Upper lobe of right lung (tissue), 1 donor: ENCODE measurements at regions not wholly inside any gene's neighbourhood (a gene's known extent, or its start where the extent isn't known, plus 50 kb on each side); places are given as distances from the start of the nearest gene placed in this dataset.

ENCODE experiments used
- ATAC-seq: fragments of 200-7000 bp; cut with Tn5 transposase; one replicate; pipeline ENCODE4 v1.9.1; 2020; ENCODE audit warnings: mild to moderate bottlenecking, moderate library complexity
- DNase-seq: peaks from one replicate; pipeline ENCODE4 v3.0.0-alpha.2; 2020
- H3K27ac ChIP-seq: fragments of 200-600 bp; one replicate; pipeline ENCODE4 v1.8.0; 2022
- H3K27me3 ChIP-seq: fragments of 200-600 bp; one replicate; pipeline ENCODE4 v1.8.0; 2022; ENCODE audit warnings: mild to moderate bottlenecking
- H3K36me3 ChIP-seq: fragments of 200-600 bp; one replicate; pipeline ENCODE4 v1.8.0; 2022
- H3K4me1 ChIP-seq: fragments of 200-600 bp; one replicate; pipeline ENCODE4 v1.8.0; 2022
- H3K4me3 ChIP-seq: fragments of 200-600 bp; one replicate; pipeline ENCODE4 v1.8.0; 2022; ENCODE audit warnings: mild to moderate bottlenecking
- H3K9me3 ChIP-seq: fragments of 200-600 bp; one replicate; pipeline ENCODE4 v1.8.0; 2022
- intact Hi-C: fragments of 100-400 bp; cut with DNase I; formaldehyde crosslinking; loops from one replicate; pipeline ENCODE4 v1.11.0; 2022
- TF ChIP-seq, protein P1 (sequence below): fragments of 200-600 bp; IDR thresholded peaks from one replicate; pipeline ENCODE4 v1.8.0; 2022; ENCODE audit warnings: antibody characterized with exemption
- donor health status: DM: no; HTN: yes; CAD: no; lungs with severe emphysema.

DNA sequence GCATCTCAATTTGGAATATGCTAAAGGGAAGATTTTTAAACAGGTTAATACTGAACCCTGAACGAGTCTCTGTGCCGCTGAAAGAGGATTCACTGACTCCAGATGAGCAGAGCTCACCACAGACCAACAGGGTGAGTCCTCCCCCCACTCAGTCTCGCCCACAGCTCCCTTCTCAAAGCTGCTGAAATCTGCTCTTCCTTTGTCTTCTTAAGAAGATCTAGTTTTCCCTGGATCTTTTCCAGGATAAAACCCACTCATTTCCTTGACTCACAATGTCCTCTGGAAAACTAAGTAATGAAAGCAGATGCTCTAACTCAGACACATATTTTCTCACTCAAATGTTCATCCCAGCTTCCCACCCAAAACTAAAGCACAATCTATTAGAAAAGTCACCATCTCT lies 447.0 kb upstream of the PKN2 start:
- DNase-seq (no peak), ATAC-seq (no peak)
- Histone ChIP-seq H3K27ac (no peak overlapping the region), H3K27me3 (no peaks in the 10 kb centered on the region), H3K36me3 (no peaks in the 10 kb centered on the region), H3K9me3 (no peaks in the 10 kb centered on the region), H3K4me1 (no peaks in the 10 kb centered on the region), H3K4me3 (no peak overlapping the region)
- TF ChIP-seq, protein P1, sequence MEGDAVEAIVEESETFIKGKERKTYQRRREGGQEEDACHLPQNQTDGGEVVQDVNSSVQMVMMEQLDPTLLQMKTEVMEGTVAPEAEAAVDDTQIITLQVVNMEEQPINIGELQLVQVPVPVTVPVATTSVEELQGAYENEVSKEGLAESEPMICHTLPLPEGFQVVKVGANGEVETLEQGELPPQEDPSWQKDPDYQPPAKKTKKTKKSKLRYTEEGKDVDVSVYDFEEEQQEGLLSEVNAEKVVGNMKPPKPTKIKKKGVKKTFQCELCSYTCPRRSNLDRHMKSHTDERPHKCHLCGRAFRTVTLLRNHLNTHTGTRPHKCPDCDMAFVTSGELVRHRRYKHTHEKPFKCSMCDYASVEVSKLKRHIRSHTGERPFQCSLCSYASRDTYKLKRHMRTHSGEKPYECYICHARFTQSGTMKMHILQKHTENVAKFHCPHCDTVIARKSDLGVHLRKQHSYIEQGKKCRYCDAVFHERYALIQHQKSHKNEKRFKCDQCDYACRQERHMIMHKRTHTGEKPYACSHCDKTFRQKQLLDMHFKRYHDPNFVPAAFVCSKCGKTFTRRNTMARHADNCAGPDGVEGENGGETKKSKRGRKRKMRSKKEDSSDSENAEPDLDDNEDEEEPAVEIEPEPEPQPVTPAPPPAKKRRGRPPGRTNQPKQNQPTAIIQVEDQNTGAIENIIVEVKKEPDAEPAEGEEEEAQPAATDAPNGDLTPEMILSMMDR = no peak
- intact Hi-C loops = no loop called here

DNA sequence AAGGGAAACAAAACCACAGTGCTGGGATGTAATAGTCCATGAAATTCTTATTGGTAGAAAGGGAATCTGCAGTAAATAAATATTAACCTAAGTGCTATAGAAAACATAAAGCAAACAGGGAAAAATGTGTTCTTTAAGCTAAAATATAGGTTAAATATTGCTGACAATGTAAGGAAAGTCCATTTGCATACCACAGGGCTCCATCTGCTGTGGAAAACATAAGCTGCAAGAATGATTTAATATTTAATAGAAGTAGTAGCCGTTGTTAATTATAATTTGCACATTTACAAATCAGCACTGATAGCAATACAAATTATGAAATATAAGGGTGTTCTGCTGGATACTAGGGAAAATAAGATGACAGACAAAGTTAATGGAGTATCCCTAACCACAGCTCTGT lies 444.9 kb upstream of the PKN2 start:
- Histone ChIP-seq H3K4me3 (no peak overlapping the region), H3K27ac (no peak overlapping the region), H3K4me1 (no peaks in the 10 kb centered on the region), H3K36me3 (no peaks in the 10 kb centered on the region), H3K27me3 (no peaks in the 10 kb centered on the region), H3K9me3 (no peaks in the 10 kb centered on the region)
- ATAC-seq (no peak), DNase-seq (no peak)
- intact Hi-C loops = no loop called here
- TF ChIP-seq, protein P1 = no peak

- Histone ChIP-seq H3K9me3 (no peaks in the 10 kb centered on the region), H3K4me3 (no peak overlapping the region), H3K27me3 (no peaks in the 10 kb centered on the region), H3K27ac (no peak overlapping the region), H3K4me1 (no peaks in the 10 kb centered on the region), H3K36me3 (no peaks in the 10 kb centered on the region)
- TF ChIP-seq, protein P1 = no peak
- DNase-seq (no peak), ATAC-seq (no peak)
- intact Hi-C loops = no loop called here
These were observed 436.4 kb upstream of the PKN2 start for GRCh38 chr1:88247666-88248065.

DNA sequence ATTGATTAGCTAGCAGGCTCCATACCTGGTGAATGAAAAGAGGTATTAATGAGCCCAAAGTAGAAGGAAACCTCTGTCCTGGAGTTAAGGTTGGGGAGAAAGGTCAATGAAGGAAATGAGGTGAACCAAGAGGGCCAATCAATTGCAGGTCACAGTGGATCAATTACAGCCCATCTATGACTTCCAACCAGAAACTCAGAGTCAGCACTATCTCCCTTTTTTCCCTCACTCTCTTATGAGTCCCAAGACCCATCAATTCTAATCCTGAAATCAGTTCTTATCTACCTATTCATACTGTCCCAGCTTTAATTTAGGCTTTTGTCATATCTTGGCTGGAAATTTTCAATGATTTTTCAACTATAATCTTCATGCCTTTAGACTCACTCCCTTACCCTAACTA lies 433.2 kb upstream of the PKN2 start:
- no peak for DNase-seq
- Histone ChIP-seq H3K27ac (no peak overlapping the region), H3K4me3 (no peak overlapping the region), H3K4me1 (no peaks in the 10 kb centered on the region), H3K9me3 (no peaks in the 10 kb centered on the region), H3K36me3 (no peaks in the 10 kb centered on the region), H3K27me3 (no peaks in the 10 kb centered on the region)
- TF ChIP-seq, protein P1 = no peak
- intact Hi-C loops = no loop called here
- ATAC-seq = no peak

DNA sequence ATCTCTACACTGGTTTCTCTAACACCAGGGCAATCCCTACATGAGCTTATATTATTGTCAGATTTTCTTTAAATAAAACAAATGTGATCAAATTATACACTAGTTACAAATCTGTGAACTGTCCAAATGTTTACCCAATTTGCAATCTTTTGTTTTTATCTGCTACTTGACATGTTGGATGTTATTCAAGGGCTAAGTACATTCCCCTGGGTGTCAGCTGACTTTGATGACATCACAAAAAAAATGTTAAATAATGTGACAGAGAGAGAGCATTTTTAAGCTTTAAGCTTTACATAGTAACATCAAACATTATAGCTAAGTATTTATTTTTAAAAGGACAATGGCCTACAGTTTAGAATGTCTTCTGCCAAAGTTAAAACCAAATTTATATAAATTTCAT lies 431.3 kb upstream of the PKN2 start:
- Histone ChIP-seq H3K4me3 (no peak overlapping the region), H3K9me3 (no peaks in the 10 kb centered on the region), H3K27me3 (no peaks in the 10 kb centered on the region), H3K27ac (no peak overlapping the region), H3K4me1 (no peaks in the 10 kb centered on the region), H3K36me3 (no peaks in the 10 kb centered on the region)
- TF ChIP-seq, protein P1 = no peak
- no peak for DNase-seq
- intact Hi-C loops = no loop called here
- ATAC-seq = no peak

DNA sequence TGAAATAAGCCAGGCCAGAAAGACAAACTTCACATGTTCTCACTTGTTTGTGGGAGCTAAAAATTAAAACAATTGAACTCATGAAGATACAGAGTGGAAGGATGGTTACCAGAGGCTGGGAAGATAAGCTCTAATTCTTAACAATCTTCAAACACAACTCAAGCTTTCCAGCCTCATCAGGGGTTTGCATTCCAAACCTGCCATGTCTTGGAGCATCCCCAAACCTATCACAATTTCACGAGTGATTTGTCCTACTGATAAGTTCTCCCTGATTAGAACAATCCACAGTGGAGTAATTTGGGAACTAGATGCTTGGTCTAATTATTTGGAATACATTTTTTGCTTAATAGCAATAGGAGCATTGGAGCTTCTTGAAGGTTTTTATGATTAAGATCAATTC lies 418.5 kb upstream of the PKN2 start:
- TF ChIP-seq, protein P1 = no peak
- DNase-seq (no peak), ATAC-seq (no peak)
- Histone ChIP-seq H3K9me3 (no peaks in the 10 kb centered on the region), H3K4me3 (no peak overlapping the region), H3K27me3 (no peaks in the 10 kb centered on the region), H3K27ac (no peak overlapping the region), H3K36me3 (no peaks in the 10 kb centered on the region), H3K4me1 (no peaks in the 10 kb centered on the region)
- intact Hi-C loops = no loop called here
